SIG-M5 (cell line): ENCODE measurements at regions not wholly inside any gene's neighbourhood (a gene's known extent, or its start where the extent isn't known, plus 50 kb on each side); places are given as distances from the start of the nearest gene placed in this dataset.
"Not testable (repeated sequence)": the region's sequence is repeated elsewhere in the genome, so short reads cannot be mapped to it uniquely, and the experiment has no call there.

Source experiments
- DNase-seq: peaks from one replicate; lab custom pipeline; 2025; lab: John Stamatoyannopoulos, UW

DNA sequence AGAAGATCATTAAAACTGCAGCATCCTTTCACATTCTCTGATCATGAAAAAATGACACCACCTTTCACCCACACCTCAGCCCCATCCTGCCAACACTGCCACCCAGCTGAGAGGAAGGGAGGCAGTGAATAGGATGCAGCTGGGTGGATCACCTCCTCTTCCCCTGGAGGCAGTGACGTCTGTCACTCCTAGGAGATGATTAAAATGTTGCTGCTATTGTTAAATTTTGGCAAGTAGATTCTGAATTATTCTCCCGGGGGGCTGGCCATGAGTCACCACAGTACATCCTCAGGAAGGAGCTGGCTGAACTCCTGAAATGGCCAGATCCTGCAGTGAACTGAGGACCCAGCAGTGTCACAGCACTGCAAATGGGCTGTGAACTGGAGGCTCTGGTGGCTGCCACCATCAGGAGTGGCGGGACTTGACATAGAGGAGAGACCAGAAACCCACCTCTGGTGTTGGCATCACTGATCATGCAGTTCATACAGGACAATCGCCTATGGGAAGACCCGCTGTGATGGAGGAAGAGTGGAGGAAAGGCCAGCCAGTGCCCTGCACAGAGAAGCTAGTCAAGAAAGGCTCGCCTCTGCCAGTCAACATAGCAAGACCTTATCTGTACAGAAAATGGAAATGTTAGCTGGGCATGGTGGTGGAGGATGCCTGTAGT is 199.1 kb downstream of the FAM43A start:
- DNase-seq = no peak

DNA sequence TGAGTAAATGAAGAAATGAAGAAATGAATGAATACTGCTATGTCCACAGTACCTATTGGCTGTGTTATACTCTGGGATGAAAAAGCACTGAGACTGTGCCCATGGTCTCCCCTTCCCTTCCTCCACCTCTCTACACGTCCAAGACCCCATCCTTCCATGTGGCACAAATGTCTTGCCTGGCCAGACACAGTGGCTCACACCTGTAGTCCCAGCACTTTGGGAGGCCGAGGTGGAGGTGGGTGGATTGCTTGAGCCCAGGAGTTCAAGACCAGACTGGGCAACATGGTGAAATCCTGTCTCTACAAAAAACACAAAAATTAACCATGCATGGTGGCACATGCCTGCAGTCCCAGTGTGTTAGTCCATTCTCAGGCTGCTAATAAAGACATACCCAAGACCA is 200.1 kb downstream of the FAM43A start:
- no peak for DNase-seq

DNA sequence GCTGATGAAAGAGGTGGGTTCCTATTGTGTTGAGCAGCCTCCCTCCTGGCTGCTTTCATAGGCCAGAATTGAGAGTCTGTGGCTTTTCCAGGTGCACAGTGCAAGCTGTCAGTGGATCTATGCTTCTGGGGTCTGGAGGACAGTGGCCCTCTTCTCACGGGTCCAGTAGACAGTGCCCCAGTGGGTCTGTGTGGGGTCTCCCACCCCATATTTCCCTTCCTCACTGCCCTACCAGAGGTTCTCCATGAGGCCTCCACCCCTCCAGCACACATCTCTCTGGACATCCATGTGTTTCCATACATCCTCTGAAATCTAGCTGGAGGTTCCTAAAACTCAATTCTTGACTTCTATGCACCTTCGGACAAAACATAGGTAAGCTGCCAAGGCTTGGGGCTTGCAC is 201.2 kb downstream of the FAM43A start:
- DNase-seq = no peak

DNA sequence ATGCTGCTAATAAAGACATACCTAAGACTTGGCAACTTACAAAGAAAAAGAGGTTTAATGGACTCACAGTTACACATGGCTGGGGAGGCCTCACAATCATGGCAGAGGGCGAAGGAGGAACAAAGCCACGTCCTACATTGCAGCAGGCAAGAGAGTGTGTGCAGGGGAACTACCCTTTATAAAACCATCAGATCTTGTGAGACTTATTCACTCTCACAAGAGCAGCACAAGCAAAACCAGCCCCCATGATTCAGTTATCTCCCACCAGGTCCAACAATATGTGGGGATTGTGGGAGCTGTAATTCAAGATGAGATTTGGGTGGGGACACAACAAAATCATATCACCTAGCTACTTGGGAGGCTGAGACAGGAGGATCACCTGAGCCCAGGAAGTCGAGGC is 202.4 kb downstream of the FAM43A start:
- DNase-seq = not testable (repeated sequence)

DNA sequence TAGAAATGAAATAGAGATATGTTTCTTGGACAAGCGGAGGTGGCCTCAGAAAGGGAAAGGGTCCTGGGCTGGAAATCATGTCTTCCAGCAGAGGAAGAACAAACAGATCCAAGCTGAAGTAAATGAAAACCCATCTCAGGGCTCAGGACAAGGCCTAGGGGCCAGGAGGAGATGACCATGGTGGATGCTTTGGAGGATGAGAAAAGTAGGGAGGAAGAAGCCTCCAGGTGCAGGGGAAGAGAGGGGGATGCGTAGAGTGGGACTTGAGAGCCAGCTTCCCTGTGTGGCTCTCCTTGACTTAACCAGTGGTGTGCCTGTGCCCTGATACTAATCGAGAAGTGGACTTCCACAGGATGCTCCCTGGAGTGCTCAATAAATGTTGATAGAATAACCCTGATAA is 203.2 kb downstream of the FAM43A start:
- DNase-seq = no peak

DNA sequence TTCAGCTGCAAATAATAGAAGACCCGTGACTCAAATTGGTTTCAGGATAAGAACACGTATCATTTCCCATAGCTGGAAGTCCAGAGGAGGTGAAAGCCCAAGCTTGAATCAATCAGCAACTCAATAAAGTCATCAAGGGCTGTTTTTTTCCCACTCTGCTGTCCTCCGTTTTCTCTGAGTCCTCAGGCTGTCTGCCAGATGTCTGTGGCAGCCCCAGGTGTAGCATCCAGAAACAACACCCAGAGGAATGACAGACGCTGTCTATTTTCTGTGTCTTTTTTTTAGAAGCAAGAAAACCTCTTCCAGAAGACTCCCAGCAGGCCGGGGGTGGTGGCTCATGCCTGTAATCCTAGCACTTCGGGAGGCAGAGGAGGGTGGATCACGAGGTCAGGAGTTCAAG is 204.4 kb downstream of the FAM43A start:
- no peak for DNase-seq

DNA sequence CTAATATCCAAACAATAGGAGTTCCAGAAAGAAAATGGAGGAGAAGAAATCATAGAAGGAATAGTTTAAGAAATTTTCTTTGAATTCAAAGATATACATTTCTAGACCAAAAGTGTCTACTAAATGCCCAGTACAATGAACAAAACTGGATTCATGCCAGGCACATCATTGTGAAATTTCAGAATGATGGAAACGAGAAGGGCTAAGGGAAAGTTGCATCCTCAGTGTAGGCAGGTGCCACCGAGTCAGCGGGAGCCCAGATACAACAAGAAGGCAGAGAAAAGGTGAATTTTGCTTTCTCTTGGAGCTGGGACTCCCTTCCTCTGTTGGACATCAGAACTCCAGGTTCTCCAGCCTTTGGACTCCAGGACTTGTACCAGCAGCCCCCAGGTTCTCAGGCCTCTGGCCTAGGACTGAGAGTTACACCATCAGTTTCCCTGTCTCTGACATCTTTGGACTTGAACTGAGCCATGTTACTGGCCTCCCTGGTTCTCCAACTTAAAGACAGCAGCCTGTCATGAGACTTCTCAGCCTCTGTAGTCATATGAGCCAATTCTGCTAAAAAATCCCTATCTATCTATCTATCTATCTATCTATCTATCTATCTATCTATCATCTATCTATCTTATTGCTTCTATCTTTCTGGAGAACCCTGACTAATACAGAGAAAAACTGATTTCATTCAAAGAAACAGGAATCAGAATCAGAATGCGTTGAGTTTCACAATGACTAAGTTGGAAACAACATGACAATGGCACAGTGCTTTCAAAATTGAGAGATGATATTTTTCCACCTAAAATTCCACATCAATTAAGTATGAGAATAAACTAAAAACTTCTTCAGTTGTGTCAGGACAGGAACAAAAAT is 207.7 kb downstream of the FAM43A start:
- no peak for DNase-seq

DNA sequence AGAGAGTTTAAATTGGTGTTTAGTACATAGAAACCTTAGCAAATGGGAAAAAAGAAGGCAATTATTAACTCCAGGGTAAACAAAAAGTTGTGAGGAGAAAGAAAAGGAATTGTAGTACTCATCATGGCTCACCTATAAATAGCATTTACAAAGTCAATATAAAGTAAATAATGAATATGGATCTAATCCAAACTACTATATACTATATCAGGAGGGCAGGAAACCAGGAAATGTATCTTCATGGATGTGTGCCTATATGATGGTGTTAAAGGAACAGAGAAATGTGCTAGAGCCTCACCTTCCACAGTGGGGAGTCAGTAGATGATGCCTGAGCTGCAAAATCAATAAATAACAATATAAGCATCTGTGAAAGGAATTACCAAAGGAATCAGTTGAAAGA is 208.9 kb downstream of the FAM43A start:
- no peak for DNase-seq

DNA sequence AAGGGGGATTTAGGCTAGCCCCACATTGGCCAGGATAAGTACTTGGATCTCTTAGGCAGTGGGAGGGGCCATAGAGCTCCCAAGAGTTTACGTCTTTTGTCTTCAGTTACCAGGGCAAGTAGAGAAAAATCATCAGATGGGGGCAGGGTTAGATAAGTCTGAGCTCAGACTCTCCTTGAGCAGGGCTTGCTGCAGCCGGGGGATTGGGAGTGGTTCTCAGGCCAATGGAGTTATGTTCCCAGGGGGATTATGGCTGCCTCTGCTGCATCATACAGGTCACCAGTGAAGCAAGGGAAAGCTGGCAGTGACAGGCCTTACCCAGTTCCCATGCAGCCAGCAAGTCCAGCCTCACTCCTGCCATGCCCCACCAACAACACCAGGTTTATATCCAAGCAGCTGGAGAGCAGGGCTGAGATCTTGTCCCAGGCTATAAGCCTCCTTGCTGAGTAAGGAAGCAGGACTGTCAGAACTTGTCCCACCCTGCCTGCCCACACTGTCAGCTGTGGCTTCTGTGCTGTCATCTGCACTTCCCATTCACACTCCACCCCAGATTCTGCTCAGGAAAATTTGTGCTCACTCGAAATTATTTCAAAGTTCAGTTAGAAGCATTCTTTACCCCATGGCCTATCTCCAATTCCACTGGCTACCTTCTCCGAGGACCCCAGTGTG is 215.3 kb downstream of the FAM43A start:
- DNase-seq = no peak

DNA sequence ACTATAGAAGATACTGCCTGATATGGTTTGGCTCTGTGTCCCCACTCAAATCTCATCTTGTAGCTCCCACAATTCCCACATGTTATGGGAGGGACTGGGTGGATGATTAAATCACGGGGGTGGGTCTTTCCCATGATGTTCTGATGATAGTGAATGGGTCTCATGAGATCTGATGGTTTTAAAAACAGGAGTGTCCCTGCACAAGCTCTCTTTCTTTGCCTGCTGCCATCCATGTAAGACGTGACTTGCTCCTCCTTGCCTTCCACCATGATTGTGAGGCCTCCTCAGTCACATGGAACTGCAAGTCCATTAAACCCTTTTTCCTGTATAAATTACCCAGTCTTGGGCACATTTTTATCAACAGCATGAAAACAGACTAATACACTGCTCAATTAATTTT is 217.8 kb downstream of the FAM43A start:
- DNase-seq = not testable (repeated sequence)

DNA sequence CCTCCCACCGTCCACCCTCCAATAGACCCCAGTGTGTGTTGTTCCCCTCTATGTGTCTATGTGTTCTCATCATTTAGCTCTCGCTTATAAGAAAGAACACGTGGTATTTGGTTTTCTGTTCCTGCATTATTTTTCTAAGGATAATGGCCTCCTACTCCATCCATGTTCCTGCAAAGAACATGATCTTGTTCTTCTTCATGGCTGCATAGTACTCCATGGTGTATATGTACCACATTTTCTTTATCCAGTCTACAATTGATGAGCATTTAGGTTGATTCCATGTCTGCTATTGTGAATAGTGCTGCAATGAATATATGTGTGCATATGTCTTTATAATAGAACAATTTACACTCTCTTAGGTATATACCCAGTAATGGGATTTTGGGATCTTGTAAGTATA is 219.3 kb downstream of the FAM43A start:
- not testable (repeated sequence) for DNase-seq

DNA sequence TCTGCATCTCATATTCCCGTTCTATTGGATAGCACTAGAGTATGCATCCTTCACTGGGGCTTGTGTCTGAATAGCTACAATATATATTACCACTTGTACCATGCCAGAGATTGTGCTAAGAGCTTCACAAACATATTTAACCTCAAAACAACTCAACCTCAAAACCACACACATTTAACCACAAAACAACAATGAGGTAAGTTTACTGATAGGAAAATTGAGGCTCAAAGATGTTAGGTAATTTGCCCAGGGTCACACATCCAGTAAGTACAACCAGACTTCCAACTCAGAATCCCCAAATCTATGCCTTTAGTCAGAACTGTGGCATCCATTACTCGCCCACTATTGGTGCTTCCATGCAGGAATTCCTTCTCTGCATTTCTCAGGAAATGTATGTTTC is 220.0 kb downstream of the FAM43A start:
- DNase-seq = no peak

DNA sequence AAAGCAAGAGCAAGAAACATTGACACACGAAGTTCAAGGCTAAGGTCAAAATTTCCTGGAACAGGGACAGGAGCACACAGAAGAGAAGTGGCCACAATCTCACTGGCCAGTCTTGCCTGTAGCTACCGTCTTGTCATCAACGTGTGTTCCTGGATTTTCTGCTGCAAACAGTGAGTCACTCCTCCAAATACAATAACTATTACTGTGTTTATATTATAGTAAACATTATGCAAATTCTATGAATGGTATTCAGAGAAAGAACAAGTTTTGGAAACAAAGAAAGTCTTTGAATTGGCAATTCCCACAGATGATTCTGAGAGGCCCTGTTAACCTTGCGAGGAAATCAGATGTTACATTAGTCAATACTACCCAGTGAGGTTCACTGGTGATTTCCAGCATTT is 220.5 kb downstream of the FAM43A start:
- no peak for DNase-seq

DNA sequence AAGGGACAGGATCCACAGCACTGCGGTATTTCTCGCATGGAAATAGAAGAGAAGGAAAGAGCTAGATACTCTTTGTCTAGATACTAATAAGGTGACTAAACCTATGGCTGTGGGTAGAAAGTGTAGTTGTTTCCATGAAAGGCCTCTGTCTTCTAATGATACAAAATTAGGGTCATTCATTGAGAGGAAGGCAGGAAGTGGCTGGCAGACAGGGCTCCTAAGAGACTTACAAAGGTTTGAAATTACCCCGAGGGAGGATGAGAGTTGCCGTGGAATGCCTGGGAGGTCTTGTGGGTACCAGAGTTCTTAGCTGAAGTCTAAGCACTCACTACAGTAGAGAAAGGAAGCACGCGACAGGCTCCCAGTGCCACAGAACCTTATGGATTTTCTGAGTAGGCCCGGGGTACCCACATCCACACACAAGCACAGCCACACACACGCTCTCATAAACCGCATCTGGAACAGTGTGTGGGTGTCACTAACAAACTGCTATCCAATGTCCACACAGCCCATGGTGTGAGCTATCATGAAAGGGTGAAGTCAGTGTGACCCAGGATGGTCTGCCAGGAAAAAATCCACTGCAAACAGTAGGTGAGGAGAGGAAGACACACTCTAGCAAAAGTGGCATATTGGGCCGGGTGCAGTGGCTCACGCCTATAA is 221.4 kb downstream of the FAM43A start:
- DNase-seq = no peak

DNA sequence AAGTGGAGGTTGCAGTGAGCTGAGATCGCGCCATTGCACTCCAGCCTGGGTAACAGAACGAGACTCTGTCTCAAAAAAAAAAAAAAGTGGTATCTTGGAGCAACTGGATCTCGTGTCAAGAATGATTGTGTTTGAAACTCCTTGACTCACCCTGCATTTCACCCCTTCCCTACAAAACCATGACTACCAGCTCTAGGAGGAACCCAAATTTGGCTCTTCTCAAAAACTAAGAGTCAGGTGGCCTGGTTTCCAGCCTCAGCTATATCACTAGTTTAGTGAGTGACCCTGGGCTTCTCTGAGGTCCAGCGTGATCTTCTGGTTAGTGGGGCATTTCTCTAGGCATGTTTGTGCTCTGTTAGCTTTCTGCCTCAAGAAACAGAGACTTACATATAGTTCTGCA is 222.1 kb downstream of the FAM43A start:
- DNase-seq = no peak

DNA sequence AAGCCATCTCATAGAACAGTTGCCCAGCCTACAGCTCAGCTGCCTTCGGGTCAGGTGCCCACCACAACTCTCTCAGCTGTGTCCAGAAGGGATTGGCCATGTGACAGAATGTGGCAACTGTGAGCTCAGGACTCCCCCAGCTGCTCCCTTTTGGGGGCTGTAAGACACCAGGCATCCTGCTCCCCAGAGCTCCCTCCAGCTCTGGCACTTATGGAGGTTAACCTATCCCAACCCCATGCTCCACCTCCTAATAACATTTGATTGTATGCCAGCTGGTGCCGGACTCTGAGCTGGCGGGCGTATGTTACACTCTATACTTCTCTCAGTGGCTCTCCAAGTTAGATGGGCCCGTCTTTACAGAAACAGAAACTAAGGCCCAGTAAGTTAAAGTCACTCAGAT is 222.8 kb downstream of the FAM43A start:
- no peak for DNase-seq

DNA sequence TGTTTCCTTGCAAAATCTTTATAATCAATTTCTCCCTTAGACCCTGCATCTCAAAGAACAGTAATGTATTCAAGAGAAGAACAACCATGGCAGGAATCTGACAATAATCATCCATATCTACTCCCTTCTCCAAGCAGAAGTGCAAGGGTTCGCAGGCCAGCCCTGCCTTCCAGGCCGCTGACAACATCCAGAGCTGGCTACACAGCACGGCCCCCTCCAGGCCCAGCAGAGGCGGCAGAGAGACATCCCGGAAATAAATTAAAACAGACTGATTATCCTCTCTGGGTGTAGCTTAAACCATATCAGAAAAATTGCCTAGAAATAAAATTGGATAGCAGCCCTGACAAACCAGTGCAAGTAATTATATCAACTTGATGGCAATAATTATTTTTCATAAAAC is 223.3 kb downstream of the FAM43A start:
- DNase-seq = no peak

DNA sequence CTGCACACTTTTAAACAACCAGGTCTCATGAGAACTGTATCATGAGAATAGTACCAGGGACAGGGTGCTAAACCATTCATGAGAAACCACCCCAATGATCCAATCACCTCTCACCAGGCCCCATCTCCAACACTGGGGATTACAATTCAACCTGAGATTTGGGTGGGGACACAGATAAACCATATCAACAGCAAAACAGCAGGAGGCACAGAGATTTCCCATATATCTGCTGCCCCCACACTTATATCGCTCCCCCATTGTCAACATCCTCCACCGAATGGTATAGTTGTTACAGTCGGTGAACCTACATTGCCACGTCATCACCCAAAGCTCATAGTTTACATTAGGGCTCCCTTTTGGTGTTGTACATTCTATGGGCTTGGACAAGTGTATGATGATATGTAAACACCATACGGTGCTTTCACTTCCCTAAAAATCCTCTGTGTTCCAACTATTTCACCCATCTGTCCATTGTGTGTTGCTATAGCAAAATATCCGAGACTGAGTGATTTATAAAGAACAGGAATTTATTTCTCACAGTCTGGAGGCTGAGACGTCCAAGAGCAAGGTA is 224.8 kb downstream of the FAM43A start:
- no peak for DNase-seq

DNA sequence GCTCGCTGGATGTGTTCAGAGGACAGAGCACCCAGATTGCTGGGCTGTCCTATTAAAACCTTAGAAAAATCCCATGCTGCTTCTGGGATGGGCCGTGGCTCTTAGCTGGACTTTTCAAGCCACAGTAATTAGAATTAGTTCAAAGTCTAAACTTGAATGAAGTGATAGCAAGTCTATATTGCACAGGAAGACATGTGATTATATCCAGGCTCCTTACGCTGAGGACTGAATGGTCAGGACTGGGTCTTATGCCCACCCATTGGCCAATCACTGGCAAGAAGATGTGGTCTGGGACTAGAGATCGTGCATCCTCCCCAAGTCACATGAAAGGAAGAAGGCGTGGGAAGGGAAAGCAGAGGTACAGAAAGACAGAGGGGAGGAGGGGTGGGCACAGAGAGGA is 227.6 kb downstream of the FAM43A start:
- DNase-seq = no peak

DNA sequence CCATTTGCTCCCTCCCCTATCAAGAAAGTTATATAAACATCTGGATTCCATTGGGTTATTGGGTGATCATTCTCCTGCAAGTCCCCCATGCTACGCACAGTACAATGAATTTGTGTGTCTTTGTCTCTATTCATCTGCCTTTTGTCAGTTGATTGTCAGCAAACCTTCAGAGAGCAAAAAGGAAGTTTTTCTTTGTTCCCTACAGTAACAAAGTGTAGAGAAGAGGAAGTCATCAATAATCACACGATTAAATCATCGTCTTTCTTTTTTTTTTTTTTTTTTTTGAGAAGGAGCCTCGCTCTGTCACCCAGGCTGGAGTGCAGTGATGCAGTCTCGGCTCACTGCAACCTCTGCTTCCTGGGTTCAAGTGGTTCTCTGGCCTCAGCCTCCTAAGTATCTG is 239.2 kb downstream of the FAM43A start:
- not testable (repeated sequence) for DNase-seq

DNA sequence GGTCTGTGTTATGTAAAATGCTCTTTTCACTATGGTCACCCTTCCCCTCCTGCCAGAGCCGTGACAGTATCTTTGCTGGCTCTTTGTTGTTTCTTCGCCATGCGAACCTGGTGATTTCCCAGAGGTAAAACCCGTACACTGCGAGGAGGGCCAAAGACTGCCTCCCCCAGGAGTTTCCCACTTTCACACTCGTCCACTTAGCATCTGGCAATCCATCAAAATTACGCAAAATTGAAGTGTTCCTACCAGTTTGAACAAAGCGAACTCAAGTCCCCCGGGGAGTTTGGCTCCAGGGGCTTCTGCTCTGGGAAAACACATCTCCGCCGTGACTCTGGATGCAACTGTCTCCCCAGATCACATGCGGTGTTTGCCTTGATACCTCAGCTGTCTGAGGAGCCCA is 239.9 kb downstream of the FAM43A start:
- DNase-seq = no peak

DNA sequence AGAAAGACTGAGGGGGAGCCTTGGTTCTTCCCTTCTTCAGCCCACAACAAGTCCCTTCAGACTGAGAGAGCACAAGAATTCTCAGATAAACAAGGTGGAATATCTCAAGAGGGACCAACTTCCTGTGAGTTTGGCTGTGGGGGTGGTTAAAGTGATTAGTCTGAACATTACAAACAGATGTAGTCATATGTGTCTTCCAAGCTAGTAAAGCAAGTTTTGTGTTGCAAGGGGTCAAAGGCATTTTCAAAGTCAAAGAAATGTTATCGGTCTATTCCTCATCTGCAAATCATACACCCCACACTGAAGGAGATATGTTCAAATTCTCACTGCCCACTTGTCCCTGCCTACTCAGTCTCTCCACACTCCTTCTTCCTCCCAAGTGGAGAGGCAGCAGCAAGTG is 242.5 kb downstream of the FAM43A start:
- no peak for DNase-seq
